ENCODE measurements at regions not wholly inside any gene's neighbourhood (a gene's known extent, or its start where the extent isn't known, plus 50 kb on each side); places are given as distances from the start of the nearest gene placed in this dataset.
A peak's percentile ranks its signal among the peaks of the same experiment; 100 is the strongest.

- peak overlapping the region; percentile 96 to 100 (median 97) for H3K27ac Mint-ChIP-seq
- TF ChIP-seq CTCF (IDR thresholded peaks at IDR 0.05; ENCODE audit: unreplicated experiment in 3 of 3): no peak
- peaks cover 52% of the 10 kb centered on the region for H3K4me1 Mint-ChIP-seq
- no peaks in the 10 kb centered on the region for H3K36me3 Mint-ChIP-seq (ENCODE audit: low read depth)
- H3K4me3 Mint-ChIP-seq: peak overlapping the region; percentile 91 to 96 (median 94)
- H3K27me3 Mint-ChIP-seq (ENCODE audit: low read depth): no peaks in the 10 kb centered on the region
- no peaks in the 10 kb centered on the region for H3K9me3 Mint-ChIP-seq
These were observed 167.9 kb upstream of the MAF start for GRCh38 chr16:79768276-79768970.

DNA sequence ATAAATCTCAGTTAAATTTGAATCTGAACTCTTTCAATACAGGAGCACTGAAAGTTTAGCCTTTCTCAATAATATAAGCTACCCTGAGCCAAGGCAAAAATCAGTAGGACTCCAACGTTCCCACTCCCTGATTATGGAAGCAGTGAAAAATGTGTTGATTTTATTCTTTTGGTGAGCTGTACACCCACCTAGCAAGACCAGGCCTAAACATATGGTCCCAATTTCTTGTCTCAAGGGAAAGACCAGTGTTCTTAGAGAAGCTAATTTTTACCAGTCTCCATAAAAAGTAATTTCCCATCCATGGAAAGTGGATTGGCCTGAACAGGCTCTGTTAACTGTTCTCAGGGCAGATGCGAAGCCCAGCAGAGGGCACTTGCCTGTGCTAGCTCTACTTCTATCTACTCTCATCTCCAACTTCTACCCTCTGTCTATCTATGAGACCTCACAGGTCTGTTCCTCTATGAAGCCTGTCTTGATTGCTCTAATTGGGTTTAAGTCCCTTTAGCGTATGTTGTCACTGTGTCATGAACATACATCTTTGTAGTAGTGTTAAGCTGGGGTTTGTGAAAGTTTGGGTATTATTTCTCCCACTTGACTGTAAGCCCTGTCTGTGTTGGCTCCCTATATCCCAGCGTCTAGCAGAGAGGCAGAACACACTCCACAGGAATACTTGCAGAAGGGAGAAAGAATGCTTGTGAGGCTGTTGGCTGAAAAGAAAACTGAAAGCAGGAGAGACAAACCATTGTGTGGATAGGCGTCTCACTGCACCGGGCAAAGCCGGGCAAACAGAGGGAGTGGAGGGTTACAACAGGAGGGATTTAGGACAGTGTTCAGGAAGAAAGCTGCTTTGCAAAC is 167.1 kb upstream of the MAF start:
- peak overlapping the region; percentile 51 to 91 (median 69) for H3K4me3 Mint-ChIP-seq
- peak overlapping the region; percentile 96 to 100 (median 97) for H3K27ac Mint-ChIP-seq
- no peaks in the 10 kb centered on the region for H3K9me3 Mint-ChIP-seq
- H3K4me1 Mint-ChIP-seq: peaks cover 52% of the 10 kb centered on the region
- H3K36me3 Mint-ChIP-seq (ENCODE audit: low read depth): no peaks in the 10 kb centered on the region
- TF ChIP-seq CTCF (IDR thresholded peaks at IDR 0.05; ENCODE audit: unreplicated experiment in 3 of 3): peak in 2 of 3 experiments; percentile 17 to 31
- no peaks in the 10 kb centered on the region for H3K27me3 Mint-ChIP-seq (ENCODE audit: low read depth)

GRCh38 chr16:79765901-79766394 is 165.4 kb upstream of the MAF start:
- Mint-ChIP-seq H3K36me3 (ENCODE audit: low read depth) (no peaks in the 10 kb centered on the region), H3K4me3 (no peak overlapping the region), H3K27ac (peak overlapping the region; percentile 20 to 63 (median 47)), H3K9me3 (no peaks in the 10 kb centered on the region), H3K27me3 (ENCODE audit: low read depth) (no peaks in the 10 kb centered on the region), H3K4me1 (peaks cover 38% of the 10 kb centered on the region)
- no peak for TF ChIP-seq CTCF (IDR thresholded peaks at IDR 0.05; ENCODE audit: unreplicated experiment in 3 of 3)

DNA sequence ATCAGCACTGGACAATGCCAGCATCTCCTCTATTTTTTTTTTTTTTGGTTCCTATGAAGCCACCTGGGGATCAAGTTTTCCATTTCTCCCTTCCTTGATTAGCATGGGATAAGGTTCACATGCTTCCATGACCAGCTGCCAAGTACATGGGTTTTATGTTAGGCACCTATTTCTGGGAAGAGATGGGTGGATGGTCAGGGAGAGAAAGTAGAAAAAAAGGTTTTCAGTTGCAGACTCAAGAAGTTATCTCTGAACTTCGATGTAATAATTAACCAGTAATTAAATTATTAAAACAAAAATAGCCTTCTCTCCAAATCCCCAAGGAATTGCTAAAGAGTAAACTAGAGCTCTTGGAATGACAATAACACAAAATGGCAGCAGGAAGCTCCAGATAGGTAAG is 164.9 kb upstream of the MAF start:
- TF ChIP-seq CTCF (IDR thresholded peaks at IDR 0.05; ENCODE audit: unreplicated experiment in 3 of 3): no peak
- no peaks in the 10 kb centered on the region for H3K36me3 Mint-ChIP-seq (ENCODE audit: low read depth)
- no peaks in the 10 kb centered on the region for H3K27me3 Mint-ChIP-seq (ENCODE audit: low read depth)

DNA sequence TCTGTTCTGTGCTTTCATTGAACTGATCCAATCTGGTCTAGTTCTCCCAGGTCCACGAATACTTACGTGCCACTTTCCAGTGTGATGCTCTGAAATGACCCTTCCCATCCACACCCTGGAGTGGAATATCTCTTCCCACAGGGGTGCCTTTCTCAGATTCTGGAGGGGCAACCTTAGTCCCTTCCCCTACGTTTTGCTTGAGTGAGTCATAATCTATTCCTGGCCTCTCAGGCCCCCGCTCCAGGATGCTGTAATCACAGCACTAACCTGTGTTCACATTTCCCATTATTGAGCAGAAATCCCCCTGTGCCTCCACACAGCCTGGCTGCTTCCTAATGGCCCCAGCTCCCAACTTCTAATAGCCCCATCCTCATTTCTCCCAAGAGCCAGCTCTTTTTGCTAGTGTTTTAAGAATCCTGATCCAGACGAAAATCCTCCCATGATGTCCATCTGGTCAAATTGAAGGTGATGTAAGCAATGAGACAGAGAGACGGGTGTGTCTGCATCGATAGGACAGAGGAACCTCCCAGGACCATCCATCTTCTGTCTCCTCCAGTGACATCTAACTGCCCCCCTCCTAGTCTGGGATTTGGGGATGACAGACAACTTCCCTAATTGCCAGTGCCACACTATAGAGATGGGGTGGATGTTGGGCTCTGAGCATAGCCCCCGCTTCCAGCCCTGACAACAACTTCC is 164.0 kb upstream of the MAF start:
- Mint-ChIP-seq H3K9me3 (no peaks in the 10 kb centered on the region), H3K4me1 (peaks cover 26% of the 10 kb centered on the region), H3K27ac (peak overlapping the region in 2 of 3 experiments; percentile 28 to 41), H3K4me3 (no peak overlapping the region), H3K36me3 (ENCODE audit: low read depth) (no peaks in the 10 kb centered on the region), H3K27me3 (ENCODE audit: low read depth) (no peaks in the 10 kb centered on the region)
- TF ChIP-seq CTCF (IDR thresholded peaks at IDR 0.05; ENCODE audit: unreplicated experiment in 3 of 3): no peak

More for the DNA sequence above, 164.9 kb upstream of the MAF start:
- Mint-ChIP-seq H3K4me1 (peaks cover 33% of the 10 kb centered on the region), H3K27ac (peak overlapping the region in 1 of 3 experiments; percentile 63), H3K4me3 (no peak overlapping the region), H3K9me3 (no peaks in the 10 kb centered on the region)

Data from nephron (organoid).